Calu3 (cell line): ENCODE measurements at regions not wholly inside any gene's neighbourhood (a gene's known extent, or its start where the extent isn't known, plus 50 kb on each side); places are given as distances from the start of the nearest gene placed in this dataset.
A peak's percentile ranks its signal among the peaks of the same experiment; 100 is the strongest.
"Not testable (repeated sequence)": the region's sequence is repeated elsewhere in the genome, so short reads cannot be mapped to it uniquely, and the experiment has no call there.

ENCODE experiments used
- BruUV-seq: library from RNA; stranded (reverse); fragments of 400-500 nt; replicated peaks from 2 replicates; lab custom pipeline; 2021; lab: Mats Ljungman, UMichigan
- CTCF ChIA-PET: fragments of 300-600 bp; sonication (Branson Sonifier 250); formaldehyde crosslinking; loops from one replicate; lab custom pipeline; 2022; ENCODE audit warnings: antibody characterized with exemption; lab: Charles Lee
- DNase-seq: peaks from one replicate; pipeline ENCODE4 v3.0.0; 2022
- H3K27ac Mint-ChIP-seq: one replicate; pipeline ENCODE4 v1.8.0; 2022; ENCODE audit warnings: mixed read lengths; ENCODE audit not compliant: unreplicated experiment
- H3K27me3 Mint-ChIP-seq: one replicate; pipeline ENCODE4 v1.8.0; 2022; ENCODE audit warnings: mixed read lengths; ENCODE audit not compliant: unreplicated experiment
- H3K36me3 Mint-ChIP-seq: one replicate; pipeline ENCODE4 v1.8.0; 2022; ENCODE audit warnings: mild to moderate bottlenecking, moderate library complexity, mixed read lengths; ENCODE audit not compliant: insufficient read depth, unreplicated experiment
- H3K4me1 Mint-ChIP-seq: one replicate; pipeline ENCODE4 v1.8.0; 2022; ENCODE audit warnings: mild to moderate bottlenecking, low read depth, mixed read lengths; ENCODE audit not compliant: unreplicated experiment
- H3K4me3 Mint-ChIP-seq: one replicate; pipeline ENCODE4 v1.8.0; 2022; ENCODE audit warnings: mild to moderate bottlenecking, low read depth, moderate library complexity, mixed read lengths; ENCODE audit not compliant: unreplicated experiment
- H3K9me3 Mint-ChIP-seq: one replicate; pipeline ENCODE4 v1.8.0; 2022; ENCODE audit warnings: low read depth, mixed read lengths; ENCODE audit not compliant: unreplicated experiment
- intact Hi-C: fragments of 100-400 bp; cut with micrococcal nuclease; formaldehyde crosslinking; loops from one replicate; pipeline ENCODE4 v1.10.0; 2022; ENCODE audit not compliant: unreplicated experiment

DNA sequence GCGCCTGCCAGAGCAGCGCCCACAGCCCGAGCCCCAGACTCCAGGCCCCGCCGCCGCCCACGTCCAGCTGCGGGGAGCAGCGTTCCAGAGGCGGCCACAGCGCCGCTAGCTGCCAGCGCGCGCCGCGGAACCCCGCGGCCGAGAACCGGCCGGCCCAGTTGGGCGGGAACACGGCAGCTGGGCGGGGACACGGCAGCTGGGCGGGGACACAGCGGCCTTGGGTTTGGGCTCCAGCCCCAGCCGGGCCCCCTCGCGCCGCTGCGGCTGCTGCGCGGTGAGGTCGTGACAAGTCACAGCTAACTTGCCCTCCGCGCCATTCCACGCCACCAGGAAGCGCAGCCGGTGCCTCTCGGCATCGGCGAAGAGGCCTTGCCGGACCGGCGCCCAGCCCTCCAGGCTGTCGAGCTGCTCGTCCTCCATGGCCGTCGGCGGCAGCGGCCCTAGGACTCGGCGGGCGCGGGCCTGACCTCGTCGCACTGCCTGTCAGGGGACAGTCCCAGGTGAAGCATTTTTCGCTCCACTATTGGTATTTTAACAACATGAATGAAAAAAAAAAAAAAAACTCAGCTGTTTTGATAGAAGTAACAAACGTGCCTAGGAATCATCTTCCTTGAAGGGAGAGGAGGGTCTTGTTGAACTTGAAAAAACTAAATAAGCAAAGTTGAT, 56.6 kb upstream of the GOLGA8N start:
- H3K9me3 Mint-ChIP-seq, H3K36me3 Mint-ChIP-seq, H3K4me1 Mint-ChIP-seq, intact Hi-C loops, H3K4me3 Mint-ChIP-seq, H3K27ac Mint-ChIP-seq, H3K27me3 Mint-ChIP-seq, BruUV-seq, CTCF ChIA-PET: not testable (repeated sequence)
- DNase-seq = peak; percentile 1

DNA sequence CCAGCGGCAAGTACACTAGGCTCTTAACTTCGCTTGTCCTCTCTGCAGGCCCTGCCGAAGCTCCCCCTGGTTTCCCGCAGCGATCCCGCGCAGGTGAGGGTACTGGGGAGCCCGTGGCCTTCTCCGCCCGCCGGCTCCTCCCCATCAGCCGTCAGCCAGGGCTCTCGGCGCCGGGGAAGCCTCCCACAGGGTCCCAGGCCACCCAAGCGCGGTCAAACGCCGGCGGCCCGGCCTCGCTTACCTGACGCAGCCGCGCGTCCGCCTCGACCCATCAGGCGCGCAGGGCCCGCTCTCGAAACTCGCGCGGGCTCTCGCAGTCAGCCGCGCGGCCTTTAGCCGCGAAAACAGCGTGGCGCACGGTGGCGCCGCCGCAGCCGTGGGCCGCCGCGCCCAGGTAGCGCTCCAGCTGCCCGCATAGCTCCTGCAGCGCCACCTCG, 57.2 kb upstream of the GOLGA8N start:
- H3K27me3 Mint-ChIP-seq, CTCF ChIA-PET, H3K27ac Mint-ChIP-seq, H3K9me3 Mint-ChIP-seq, DNase-seq, BruUV-seq, intact Hi-C loops, H3K4me1 Mint-ChIP-seq, H3K4me3 Mint-ChIP-seq, H3K36me3 Mint-ChIP-seq: not testable (repeated sequence)

DNA sequence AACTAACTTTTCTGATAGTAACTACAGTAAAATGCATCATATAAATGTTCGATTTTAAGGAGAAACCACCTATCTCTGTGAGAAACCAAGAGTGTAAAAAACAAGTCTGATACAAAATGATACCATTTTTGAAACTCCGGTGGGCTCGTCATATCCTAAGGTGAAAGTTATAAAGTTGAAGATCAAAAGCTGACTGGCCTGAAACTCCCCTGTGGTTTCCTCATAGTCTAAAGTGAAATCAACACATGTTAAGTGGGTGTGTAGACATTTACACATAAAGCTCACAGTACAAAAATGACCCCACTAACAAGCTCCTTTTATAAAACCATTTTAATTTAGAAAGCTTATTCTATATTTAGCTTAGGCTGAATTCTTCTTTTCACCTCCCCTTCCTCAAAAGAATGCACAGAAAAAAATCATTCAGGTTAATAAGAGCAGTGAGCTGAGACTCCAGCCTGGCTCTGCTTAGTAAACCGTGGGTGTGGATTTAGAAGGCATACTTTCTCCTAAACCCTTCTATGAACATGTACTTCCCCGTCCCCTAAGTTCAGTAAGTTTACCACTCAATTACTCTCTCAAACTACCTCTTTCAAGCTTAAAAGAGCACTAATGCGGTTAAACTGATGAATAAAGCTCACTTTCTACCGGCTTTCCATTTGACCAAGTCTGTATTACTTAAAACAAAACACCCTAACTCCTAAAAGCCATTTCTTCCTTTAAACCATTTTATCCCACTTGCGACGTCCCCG, 57.9 kb upstream of the GOLGA8N start:
- H3K27ac Mint-ChIP-seq, DNase-seq, H3K9me3 Mint-ChIP-seq, intact Hi-C loops, H3K36me3 Mint-ChIP-seq, H3K27me3 Mint-ChIP-seq, CTCF ChIA-PET, H3K4me1 Mint-ChIP-seq, H3K4me3 Mint-ChIP-seq, BruUV-seq: not testable (repeated sequence)

DNA sequence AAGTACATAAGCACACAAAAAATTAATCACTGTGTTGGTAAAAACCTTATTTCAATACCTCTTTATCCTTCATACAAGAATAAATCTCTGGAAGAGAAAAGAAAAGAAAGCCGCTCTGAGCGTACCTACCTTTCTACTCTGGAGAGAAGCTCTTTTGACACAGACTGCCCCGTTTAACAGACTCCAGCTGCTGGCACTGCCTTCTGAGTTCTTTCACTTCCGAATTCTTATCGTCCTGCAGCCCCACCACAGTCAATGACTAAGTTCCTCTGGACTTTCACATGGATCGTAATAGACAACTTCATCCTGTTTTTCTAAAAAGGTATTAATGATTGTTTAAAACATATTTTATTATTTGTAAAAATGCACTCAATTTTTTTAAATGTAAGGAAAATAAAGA, 67.5 kb upstream of the GOLGA8O start:
- H3K27me3 Mint-ChIP-seq, intact Hi-C loops, H3K4me3 Mint-ChIP-seq, CTCF ChIA-PET, H3K27ac Mint-ChIP-seq, H3K36me3 Mint-ChIP-seq, H3K4me1 Mint-ChIP-seq, DNase-seq, BruUV-seq, H3K9me3 Mint-ChIP-seq: not testable (repeated sequence)

DNA sequence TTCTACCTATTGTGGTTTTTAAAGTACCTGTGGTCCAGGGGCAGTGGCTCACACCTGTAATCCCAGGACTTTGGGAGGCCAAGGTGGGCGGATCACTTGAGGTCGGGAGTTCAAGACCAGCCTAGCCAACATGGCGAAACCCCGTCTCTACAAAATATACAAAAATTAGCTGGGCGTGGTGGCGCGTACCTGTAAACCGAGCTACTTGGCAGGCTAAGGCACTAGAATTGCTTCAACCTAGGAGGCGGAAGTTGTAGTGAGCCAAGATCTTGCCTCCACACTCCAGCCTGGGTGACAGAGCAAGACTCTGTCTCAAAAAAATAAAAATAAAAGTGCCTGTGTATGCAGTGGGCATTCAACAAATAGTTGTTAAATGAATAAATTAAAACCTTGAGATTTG, 67.0 kb upstream of the GOLGA8O start:
- H3K27ac Mint-ChIP-seq, intact Hi-C loops, CTCF ChIA-PET, H3K9me3 Mint-ChIP-seq, DNase-seq, H3K4me1 Mint-ChIP-seq, H3K27me3 Mint-ChIP-seq, BruUV-seq, H3K36me3 Mint-ChIP-seq, H3K4me3 Mint-ChIP-seq: not testable (repeated sequence)

DNA sequence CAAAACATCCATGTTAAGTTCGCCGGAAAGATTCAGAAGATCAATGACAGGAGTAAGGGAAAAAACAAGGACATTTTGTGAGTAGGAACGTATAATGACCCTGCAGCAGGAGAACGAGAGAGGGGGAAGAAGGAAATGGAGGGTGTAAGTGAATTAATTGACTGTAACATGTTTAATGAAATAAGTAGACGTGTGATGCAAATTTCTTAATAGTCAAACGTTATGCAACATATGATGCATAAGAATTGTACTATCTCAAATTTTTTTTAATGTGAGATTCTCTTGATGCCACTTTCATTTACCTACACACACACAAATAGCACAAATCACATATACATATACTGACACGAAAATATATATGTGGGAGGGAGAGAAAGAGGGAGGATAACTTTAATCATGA, 63.5 kb upstream of the GOLGA8O start:
- H3K9me3 Mint-ChIP-seq, CTCF ChIA-PET, H3K36me3 Mint-ChIP-seq, H3K27ac Mint-ChIP-seq, H3K27me3 Mint-ChIP-seq, H3K4me1 Mint-ChIP-seq, H3K4me3 Mint-ChIP-seq, BruUV-seq, DNase-seq, intact Hi-C loops: not testable (repeated sequence)

DNA sequence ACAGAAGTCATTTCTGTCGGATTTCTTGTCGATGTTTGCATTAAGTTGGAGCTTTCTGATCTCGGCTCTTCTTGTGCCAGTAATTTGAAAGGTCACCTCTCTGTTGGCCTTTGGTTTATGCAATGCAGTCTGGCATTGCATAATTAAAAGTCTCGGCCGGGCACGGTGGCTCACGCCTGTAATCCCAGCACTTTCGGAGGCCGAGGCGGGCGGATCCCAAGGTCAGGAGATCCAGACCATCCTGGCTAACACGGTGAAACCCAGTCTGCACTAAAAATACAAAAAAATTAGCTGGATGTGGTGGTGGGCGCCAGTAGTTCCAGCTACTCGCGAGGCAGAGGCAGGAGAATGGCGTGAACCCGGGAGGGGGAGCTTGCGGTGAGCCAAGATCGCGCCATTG, 62.6 kb upstream of the GOLGA8O start:
- H3K36me3 Mint-ChIP-seq, H3K9me3 Mint-ChIP-seq, intact Hi-C loops, H3K4me1 Mint-ChIP-seq, H3K27me3 Mint-ChIP-seq, DNase-seq, BruUV-seq, CTCF ChIA-PET, H3K27ac Mint-ChIP-seq, H3K4me3 Mint-ChIP-seq: not testable (repeated sequence)

DNA sequence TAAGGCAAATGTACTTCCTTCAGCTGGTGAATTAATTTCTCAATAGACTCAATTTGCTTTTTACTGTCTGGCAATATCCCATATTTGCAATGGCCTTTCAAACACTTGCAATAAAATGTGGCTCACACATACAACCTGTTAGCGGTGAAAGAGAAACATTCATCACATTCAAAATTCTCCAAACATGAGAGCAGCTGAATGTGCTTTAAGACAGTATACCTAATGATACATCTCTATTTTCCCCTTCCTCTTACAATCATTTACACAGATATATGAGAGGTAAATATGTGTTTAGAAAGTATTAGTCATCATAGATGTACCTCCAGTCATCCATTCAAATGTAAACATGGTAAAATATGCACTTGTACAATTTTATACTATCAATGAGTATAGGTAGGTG, 61.5 kb upstream of the GOLGA8O start:
- DNase-seq, H3K4me3 Mint-ChIP-seq, BruUV-seq, H3K4me1 Mint-ChIP-seq, H3K27ac Mint-ChIP-seq, H3K9me3 Mint-ChIP-seq, intact Hi-C loops, CTCF ChIA-PET, H3K36me3 Mint-ChIP-seq, H3K27me3 Mint-ChIP-seq: not testable (repeated sequence)

DNA sequence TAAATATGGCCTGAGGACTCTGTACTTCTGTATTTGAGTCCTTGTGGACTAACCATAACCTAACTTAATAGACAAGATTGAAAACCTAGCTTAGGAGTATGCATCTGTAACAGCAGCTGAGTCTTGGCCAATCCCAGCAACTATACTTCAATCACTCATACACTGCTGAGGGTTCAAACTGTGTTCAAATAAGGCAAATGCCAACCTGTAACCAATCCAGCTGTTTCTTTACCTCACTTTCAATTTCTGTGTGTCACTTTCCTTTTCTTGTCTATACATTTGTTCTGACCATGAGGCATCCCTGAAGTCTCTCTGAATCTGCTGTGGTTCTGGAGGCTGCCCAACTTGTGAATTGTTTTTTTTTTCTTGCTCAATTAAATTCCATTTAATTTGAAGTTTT, 57.9 kb upstream of the GOLGA8O start:
- H3K36me3 Mint-ChIP-seq, H3K4me3 Mint-ChIP-seq, DNase-seq, BruUV-seq, intact Hi-C loops, H3K27ac Mint-ChIP-seq, H3K4me1 Mint-ChIP-seq, H3K9me3 Mint-ChIP-seq, CTCF ChIA-PET, H3K27me3 Mint-ChIP-seq: not testable (repeated sequence)

DNA sequence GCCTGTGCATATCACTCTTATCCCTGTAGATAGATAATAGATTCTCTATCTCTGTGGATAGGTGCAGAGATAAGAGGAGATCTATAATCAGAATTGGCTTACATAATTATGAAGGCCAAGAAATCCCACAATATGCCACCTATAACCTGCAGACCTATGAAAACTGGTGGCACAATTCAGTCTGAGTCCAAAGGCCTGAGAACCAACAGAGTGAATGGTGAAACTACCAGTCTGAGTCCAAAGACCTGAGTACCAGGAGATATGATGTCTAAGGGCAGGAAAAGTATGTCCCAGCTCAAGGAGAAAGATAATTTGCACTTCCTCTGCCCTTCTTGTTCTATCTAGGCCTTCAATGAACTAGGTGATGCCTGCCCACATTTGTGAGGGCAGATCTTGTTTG, 54.6 kb upstream of the GOLGA8O start:
- H3K36me3 Mint-ChIP-seq, BruUV-seq: not testable (repeated sequence)

More for the DNA sequence above, 54.6 kb upstream of the GOLGA8O start:
- H3K27ac Mint-ChIP-seq, CTCF ChIA-PET, H3K4me3 Mint-ChIP-seq, intact Hi-C loops, H3K27me3 Mint-ChIP-seq, H3K4me1 Mint-ChIP-seq, H3K9me3 Mint-ChIP-seq, DNase-seq: not testable (repeated sequence)
